ENCODE measurements at regions not wholly inside any gene's neighbourhood (a gene's known extent, or its start where the extent isn't known, plus 50 kb on each side); places are given as distances from the start of the nearest gene placed in this dataset.

- Histone ChIP-seq H4K91ac (ENCODE audit: low read length) (no peak overlapping the region), H3K4me3 (ENCODE audit: insufficient read depth in 1 of 2, low read depth in 1 of 2, low read length in 2 of 2) (no peak overlapping the region), H2AK5ac (ENCODE audit: low read length, severe bottlenecking) (no peak overlapping the region), H3K27me3 (ENCODE audit: control insufficient read depth in 1 of 2, insufficient read depth in 1 of 2, low read length in 2 of 2) (no peaks in the 10 kb centered on the region), H3K4me1 (ENCODE audit: control insufficient read depth, insufficient read depth, low read depth, low read length) (no peaks in the 10 kb centered on the region), H2BK120ac (ENCODE audit: low read depth, low read length) (no peak overlapping the region), H2BK5ac (ENCODE audit: low read depth, low read length, poor library complexity, severe bottlenecking) (no peak overlapping the region), H2BK15ac (ENCODE audit: low read depth, poor library complexity, severe bottlenecking) (no peak overlapping the region), H3K36me3 (ENCODE audit: control insufficient read depth in 1 of 2, insufficient read depth in 2 of 2, low read depth in 1 of 2, low read length in 2 of 2) (no peaks in the 10 kb centered on the region), H3K9me3 (ENCODE audit: control insufficient read depth, low read length) (no peaks in the 10 kb centered on the region), H4K8ac (ENCODE audit: low read length) (no peak overlapping the region), H3K14ac (ENCODE audit: low read length in 2 of 2) (no peak overlapping the region), H3K23ac (ENCODE audit: low read length in 2 of 2) (no peak overlapping the region), H3K9ac (ENCODE audit: low read length) (no peak overlapping the region), H3K4me2 (ENCODE audit: low read length, poor library complexity, severe bottlenecking) (no peak overlapping the region), H3K79me1 (replicated peaks; ENCODE audit: low read length, poor library complexity, severe bottlenecking) (no peaks in the 10 kb centered on the region), H2AFZ (ENCODE audit: low read depth, low read length) (no peak overlapping the region), H2BK12ac (ENCODE audit: low read length in 2 of 2) (no peak overlapping the region), H3K18ac (ENCODE audit: low read depth in 1 of 2, low read length in 2 of 2) (no peak overlapping the region), H3K4ac (ENCODE audit: low read depth in 1 of 2, low read length in 2 of 2) (no peak overlapping the region), H3K27ac (ENCODE audit: low read length, poor library complexity, severe bottlenecking) (no peak overlapping the region)
- DNase-seq = peak; percentile 41
- no CpG with 5 or more reads among the region's 1 CpG for WGBS
These were observed 158.4 kb upstream of the IGF1 start for GRCh38 chr12:102638777-102639176.

- Histone ChIP-seq H3K27me3 (ENCODE audit: control insufficient read depth in 1 of 2, insufficient read depth in 1 of 2, low read length in 2 of 2) (no peaks in the 10 kb centered on the region), H2AK5ac (ENCODE audit: low read length, severe bottlenecking) (no peak overlapping the region), H2BK5ac (ENCODE audit: low read depth, low read length, poor library complexity, severe bottlenecking) (no peak overlapping the region), H3K14ac (ENCODE audit: low read length in 2 of 2) (no peak overlapping the region), H4K91ac (ENCODE audit: low read length) (no peak overlapping the region), H2BK12ac (ENCODE audit: low read length in 2 of 2) (no peak overlapping the region), H3K9ac (ENCODE audit: low read length) (peak overlapping the region; percentile 76), H2AFZ (ENCODE audit: low read depth, low read length) (no peak overlapping the region), H3K36me3 (ENCODE audit: control insufficient read depth in 1 of 2, insufficient read depth in 2 of 2, low read depth in 1 of 2, low read length in 2 of 2) (no peaks in the 10 kb centered on the region), H3K4me2 (ENCODE audit: low read length, poor library complexity, severe bottlenecking) (no peak overlapping the region), H3K4ac (ENCODE audit: low read depth in 1 of 2, low read length in 2 of 2) (no peak overlapping the region), H2BK15ac (ENCODE audit: low read depth, poor library complexity, severe bottlenecking) (no peak overlapping the region), H4K8ac (ENCODE audit: low read length) (no peak overlapping the region), H2BK120ac (ENCODE audit: low read depth, low read length) (no peak overlapping the region), H3K27ac (ENCODE audit: low read length, poor library complexity, severe bottlenecking) (peak overlapping the region; percentile 22), H3K4me3 (ENCODE audit: insufficient read depth in 1 of 2, low read depth in 1 of 2, low read length in 2 of 2) (no peak overlapping the region), H3K18ac (ENCODE audit: low read depth in 1 of 2, low read length in 2 of 2) (no peak overlapping the region), H3K9me3 (ENCODE audit: control insufficient read depth, low read length) (no peaks in the 10 kb centered on the region), H3K23ac (ENCODE audit: low read length in 2 of 2) (no peak overlapping the region), H3K79me1 (replicated peaks; ENCODE audit: low read length, poor library complexity, severe bottlenecking) (no peaks in the 10 kb centered on the region), H3K4me1 (ENCODE audit: control insufficient read depth, insufficient read depth, low read depth, low read length) (no peaks in the 10 kb centered on the region)
- peak; percentile 27 for DNase-seq
- 73% methylated on average over 1 of the region's 2 CpGs for WGBS
These were observed 153.7 kb upstream of the IGF1 start for GRCh38 chr12:102633981-102634605.

GRCh38 chr12:102631274-102631673 is 150.9 kb upstream of the IGF1 start:
- Histone ChIP-seq H4K8ac (ENCODE audit: low read length) (no peak overlapping the region), H2BK120ac (ENCODE audit: low read depth, low read length) (no peak overlapping the region), H3K9ac (ENCODE audit: low read length) (peak overlapping the region; percentile 26), H4K91ac (ENCODE audit: low read length) (no peak overlapping the region), H2AFZ (ENCODE audit: low read depth, low read length) (no peak overlapping the region), H3K4ac (ENCODE audit: low read depth in 1 of 2, low read length in 2 of 2) (no peak overlapping the region), H3K79me1 (replicated peaks; ENCODE audit: low read length, poor library complexity, severe bottlenecking) (no peaks in the 10 kb centered on the region), H2BK5ac (ENCODE audit: low read depth, low read length, poor library complexity, severe bottlenecking) (no peak overlapping the region), H3K27ac (ENCODE audit: low read length, poor library complexity, severe bottlenecking) (peak overlapping the region; percentile 13), H2BK15ac (ENCODE audit: low read depth, poor library complexity, severe bottlenecking) (no peak overlapping the region), H3K18ac (ENCODE audit: low read depth in 1 of 2, low read length in 2 of 2) (no peak overlapping the region), H3K23ac (ENCODE audit: low read length in 2 of 2) (no peak overlapping the region), H3K4me1 (ENCODE audit: control insufficient read depth, insufficient read depth, low read depth, low read length) (no peaks in the 10 kb centered on the region), H2BK12ac (ENCODE audit: low read length in 2 of 2) (no peak overlapping the region), H3K4me2 (ENCODE audit: low read length, poor library complexity, severe bottlenecking) (no peak overlapping the region), H3K36me3 (ENCODE audit: control insufficient read depth in 1 of 2, insufficient read depth in 2 of 2, low read depth in 1 of 2, low read length in 2 of 2) (no peaks in the 10 kb centered on the region), H3K9me3 (ENCODE audit: control insufficient read depth, low read length) (peaks cover 17% of the 10 kb centered on the region), H3K4me3 (ENCODE audit: insufficient read depth in 1 of 2, low read depth in 1 of 2, low read length in 2 of 2) (no peak overlapping the region), H3K27me3 (ENCODE audit: control insufficient read depth in 1 of 2, insufficient read depth in 1 of 2, low read length in 2 of 2) (no peaks in the 10 kb centered on the region), H3K14ac (ENCODE audit: low read length in 2 of 2) (no peak overlapping the region), H2AK5ac (ENCODE audit: low read length, severe bottlenecking) (no peak overlapping the region)
- WGBS = 33% methylated on average over 1 of the region's 2 CpGs
- peak; percentile 66 for DNase-seq

GRCh38 chr12:102629262-102629888 is 149.0 kb upstream of the IGF1 start:
- H3K36me3 ChIP-seq (ENCODE audit: control insufficient read depth in 1 of 2, insufficient read depth in 2 of 2, low read depth in 1 of 2, low read length in 2 of 2) = no peaks in the 10 kb centered on the region
- no peak overlapping the region for H2BK5ac ChIP-seq (ENCODE audit: low read depth, low read length, poor library complexity, severe bottlenecking)
- H3K4me3 ChIP-seq (ENCODE audit: insufficient read depth in 1 of 2, low read depth in 1 of 2, low read length in 2 of 2) = no peak overlapping the region
- no peak overlapping the region for H4K8ac ChIP-seq (ENCODE audit: low read length)
- no peaks in the 10 kb centered on the region for H3K4me1 ChIP-seq (ENCODE audit: control insufficient read depth, insufficient read depth, low read depth, low read length)
- peaks cover 17% of the 10 kb centered on the region for H3K9me3 ChIP-seq (ENCODE audit: control insufficient read depth, low read length)
- peak; percentile 10 for DNase-seq
- no peak overlapping the region for H3K18ac ChIP-seq (ENCODE audit: low read depth in 1 of 2, low read length in 2 of 2)
- no peak overlapping the region for H2AFZ ChIP-seq (ENCODE audit: low read depth, low read length)
- H3K4ac ChIP-seq (ENCODE audit: low read depth in 1 of 2, low read length in 2 of 2) = no peak overlapping the region
- H3K14ac ChIP-seq (ENCODE audit: low read length in 2 of 2) = no peak overlapping the region
- H3K27me3 ChIP-seq (ENCODE audit: control insufficient read depth in 1 of 2, insufficient read depth in 1 of 2, low read length in 2 of 2) = no peaks in the 10 kb centered on the region
- no peak overlapping the region for H2BK12ac ChIP-seq (ENCODE audit: low read length in 2 of 2)
- no peak overlapping the region for H4K91ac ChIP-seq (ENCODE audit: low read length)
- no peaks in the 10 kb centered on the region for H3K79me1 ChIP-seq (replicated peaks; ENCODE audit: low read length, poor library complexity, severe bottlenecking)
- no peak overlapping the region for H3K4me2 ChIP-seq (ENCODE audit: low read length, poor library complexity, severe bottlenecking)
- 29% methylated on average over 1 of the region's 1 CpG for WGBS
- peak overlapping the region; percentile 22 for H3K9ac ChIP-seq (ENCODE audit: low read length)
- H3K23ac ChIP-seq (ENCODE audit: low read length in 2 of 2) = no peak overlapping the region
- H3K27ac ChIP-seq (ENCODE audit: low read length, poor library complexity, severe bottlenecking) = no peak overlapping the region
- no peak overlapping the region for H2AK5ac ChIP-seq (ENCODE audit: low read length, severe bottlenecking)
- H2BK120ac ChIP-seq (ENCODE audit: low read depth, low read length) = no peak overlapping the region
- no peak overlapping the region for H2BK15ac ChIP-seq (ENCODE audit: low read depth, poor library complexity, severe bottlenecking)

Measured in mesenchymal stem cell (in vitro differentiated cells and primary cell).